ENCODE measurements at regions not wholly inside any gene's neighbourhood (a gene's known extent, or its start where the extent isn't known, plus 50 kb on each side); places are given as distances from the start of the nearest gene placed in this dataset.
"Not testable (repeated sequence)": the region's sequence is repeated elsewhere in the genome, so short reads cannot be mapped to it uniquely, and the experiment has no call there.

DNA sequence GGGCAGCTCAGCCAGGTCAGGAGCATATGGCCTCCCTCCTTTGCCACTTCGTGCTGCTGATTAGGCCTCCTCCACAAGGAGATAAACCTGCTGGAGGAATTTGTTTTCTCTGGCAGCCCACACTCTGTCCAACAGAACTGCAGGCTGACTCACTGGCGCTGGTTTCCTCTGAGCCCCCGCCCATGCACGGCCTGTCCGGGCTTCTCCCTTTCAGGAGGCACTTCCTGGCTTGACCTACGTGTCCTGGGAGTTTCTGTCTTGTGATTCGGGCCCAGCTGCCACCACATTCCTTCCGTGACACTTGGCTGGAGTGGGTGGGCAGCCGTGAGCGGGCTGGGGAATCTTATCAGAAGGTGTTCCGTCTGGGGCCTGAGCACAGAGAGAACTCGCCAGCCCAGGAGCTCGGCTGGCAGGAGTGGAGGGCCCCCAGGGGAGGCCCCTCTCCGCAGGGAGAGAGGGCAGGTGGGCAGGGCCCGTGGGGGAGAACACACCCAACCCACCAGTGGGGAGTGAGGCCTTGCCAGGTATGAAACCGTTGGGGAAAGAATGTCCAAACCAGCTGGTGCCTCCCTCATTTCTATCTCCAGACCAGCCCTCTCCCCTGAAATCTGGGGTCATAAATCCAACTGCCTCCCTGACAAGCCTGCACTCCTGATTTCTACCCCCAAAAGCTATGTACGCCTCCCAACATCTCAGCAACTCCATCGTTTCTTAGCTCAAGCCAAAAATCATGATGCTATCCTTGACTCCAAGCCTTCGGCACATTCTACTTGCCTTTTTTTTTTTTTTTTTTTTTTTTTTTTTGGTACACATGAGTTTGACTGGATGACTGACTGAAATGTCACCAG is 110.6 kb upstream of the MEF2A start:
- no peak for DNase-seq (ENCODE audit: insufficient read length, low spot score)

DNA sequence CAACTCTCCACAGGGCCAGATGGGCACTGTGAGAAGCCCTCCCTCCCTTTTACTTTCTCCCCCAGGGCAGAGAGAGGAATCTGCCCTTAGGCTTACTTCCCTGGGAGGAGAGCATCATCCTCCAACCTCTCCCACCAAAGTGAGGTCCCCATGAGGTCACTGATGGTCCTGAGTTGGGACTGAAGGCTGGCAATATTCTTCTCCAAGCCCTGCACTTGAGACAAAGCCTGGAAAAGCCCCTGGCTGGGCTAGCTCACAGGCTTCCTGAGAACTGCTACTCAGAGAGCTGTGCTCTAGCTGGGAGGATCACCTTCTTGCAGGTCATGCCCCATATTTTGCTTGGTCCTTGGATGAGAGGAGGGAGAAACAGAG is 110.0 kb upstream of the MEF2A start:
- DNase-seq (ENCODE audit: insufficient read length, low spot score) = no peak
- FAIRE-seq = no peak

More for the DNA sequence above, 110.6 kb upstream of the MEF2A start:
- FAIRE-seq = no peak

DNA sequence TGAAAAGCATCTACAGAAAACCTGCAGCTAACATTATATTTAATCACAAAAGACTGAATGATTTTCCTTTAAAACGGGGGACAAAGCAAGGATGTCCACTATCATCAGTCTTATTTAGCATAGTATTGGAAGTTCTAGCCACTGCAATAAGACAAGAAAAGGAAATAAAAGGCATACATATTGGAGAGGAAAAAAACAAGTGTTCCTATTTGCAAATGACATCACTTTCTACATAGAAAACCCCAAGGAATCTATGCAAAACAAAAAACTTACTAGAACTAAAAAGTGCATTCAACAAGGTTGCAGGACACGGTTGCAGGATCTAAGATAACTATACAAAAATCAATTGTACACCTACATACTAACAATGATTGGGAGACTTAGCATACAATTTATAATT is 101.6 kb upstream of the MEF2A start:
- DNase-seq (ENCODE audit: insufficient read length, low spot score) (no peak), FAIRE-seq (no peak)

DNA sequence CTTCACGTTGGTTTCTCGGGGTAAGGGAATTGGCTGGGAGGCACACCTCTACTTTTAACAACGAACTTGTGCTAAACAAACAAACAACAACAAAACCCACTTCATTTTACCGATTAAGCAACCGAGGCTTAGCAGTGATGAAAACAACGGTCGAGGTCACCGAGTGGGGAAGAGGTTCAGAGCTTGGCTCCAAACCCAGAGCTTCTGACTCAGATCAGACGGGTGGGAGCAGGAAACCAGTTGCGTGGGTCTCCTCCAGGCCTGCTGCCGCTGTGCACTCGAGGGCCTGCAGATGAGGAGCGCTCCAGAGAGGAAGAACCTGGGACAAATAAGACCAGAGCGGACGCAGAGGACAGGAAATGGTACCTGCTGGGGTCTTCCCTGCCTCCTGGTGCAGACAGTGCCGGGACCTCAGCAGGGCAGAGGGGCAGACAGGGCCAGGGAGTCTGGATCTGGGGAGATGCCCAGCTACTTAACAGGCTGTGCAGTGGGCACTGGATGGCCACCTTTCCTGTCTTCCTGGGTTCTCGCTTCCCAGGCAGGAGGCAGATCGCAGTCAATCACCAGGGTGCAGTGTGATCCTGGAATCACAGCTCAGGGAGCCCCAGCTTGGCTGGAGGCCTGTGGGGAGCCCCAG is 99.0 kb upstream of the MEF2A start:
- DNase-seq (ENCODE audit: insufficient read length, low spot score) = no peak
- no peak for FAIRE-seq

DNA sequence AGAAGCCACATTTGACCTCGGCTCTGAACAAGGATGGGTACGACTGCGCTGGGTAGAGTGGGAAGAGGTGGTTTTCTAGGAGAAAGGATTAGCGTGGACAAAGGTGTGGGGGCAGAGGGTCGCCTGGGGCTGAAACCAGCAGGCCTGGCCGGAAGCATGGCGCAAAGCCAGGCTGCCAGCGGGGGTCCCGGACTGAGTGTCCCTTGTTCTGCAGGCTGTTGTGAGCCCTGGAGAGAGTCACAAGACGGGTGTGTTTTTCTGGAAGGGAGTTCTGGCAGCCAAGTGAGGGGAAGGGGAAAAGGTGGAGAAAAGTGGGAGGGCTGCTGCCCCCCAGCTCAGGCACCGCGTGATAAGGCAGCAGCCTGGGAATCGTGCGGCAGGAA is 98.5 kb upstream of the MEF2A start:
- no peak for FAIRE-seq

DNA sequence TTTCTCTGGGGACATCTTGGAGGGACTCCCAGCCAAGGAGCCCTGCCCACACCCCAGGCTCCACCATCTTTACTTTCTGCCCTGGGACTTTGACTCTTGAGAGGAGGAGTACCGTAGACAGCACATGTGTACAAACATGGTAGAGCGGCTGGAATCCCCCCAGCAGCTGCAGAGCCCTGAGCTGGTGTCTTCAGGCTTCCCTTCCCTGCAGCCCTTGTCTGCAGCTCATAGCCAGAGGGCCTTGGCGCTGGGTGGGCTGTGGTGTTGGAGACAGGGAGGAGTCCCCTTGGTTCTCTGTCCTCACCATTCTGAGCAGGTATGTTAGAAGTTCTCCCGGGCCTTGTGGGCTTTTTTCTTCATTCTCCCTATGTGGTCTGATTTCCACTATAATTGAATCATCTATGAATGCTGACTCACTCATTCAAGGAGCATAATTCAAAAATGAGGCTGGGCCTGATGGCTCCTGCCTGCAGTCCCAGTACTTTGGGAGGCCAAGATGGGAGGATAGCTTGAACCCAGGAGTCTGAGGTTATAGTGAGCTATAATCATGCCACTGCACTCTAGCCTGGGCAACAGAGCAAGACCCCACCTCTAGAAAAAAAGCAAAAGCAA is 97.8 kb upstream of the MEF2A start:
- FAIRE-seq (no peak), DNase-seq (ENCODE audit: insufficient read length, low spot score) (no peak)

More for the DNA sequence above, 98.5 kb upstream of the MEF2A start:
- DNase-seq (ENCODE audit: insufficient read length, low spot score) = no peak

DNA sequence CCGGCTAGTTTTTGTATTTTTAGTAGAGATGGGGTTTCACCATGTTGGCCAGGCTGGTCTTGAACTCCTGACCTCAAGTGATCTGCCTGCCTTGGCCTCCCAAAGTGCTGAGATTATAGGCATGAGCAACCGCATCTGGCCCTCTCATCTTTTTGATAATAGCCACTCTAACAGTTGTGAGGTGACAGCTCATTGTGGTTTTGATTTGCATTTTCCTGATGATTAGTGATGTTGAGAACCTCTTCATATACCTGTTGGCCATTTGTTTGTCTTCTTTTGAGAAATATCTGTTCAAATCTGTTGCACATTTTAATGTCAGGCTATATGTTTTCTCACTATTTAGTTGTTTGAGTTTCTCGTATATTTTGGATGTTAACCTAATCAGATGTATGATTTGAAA is 95.6 kb upstream of the MEF2A start:
- FAIRE-seq = peak; percentile 35
- not testable (repeated sequence) for DNase-seq (ENCODE audit: insufficient read length, low spot score)

DNA sequence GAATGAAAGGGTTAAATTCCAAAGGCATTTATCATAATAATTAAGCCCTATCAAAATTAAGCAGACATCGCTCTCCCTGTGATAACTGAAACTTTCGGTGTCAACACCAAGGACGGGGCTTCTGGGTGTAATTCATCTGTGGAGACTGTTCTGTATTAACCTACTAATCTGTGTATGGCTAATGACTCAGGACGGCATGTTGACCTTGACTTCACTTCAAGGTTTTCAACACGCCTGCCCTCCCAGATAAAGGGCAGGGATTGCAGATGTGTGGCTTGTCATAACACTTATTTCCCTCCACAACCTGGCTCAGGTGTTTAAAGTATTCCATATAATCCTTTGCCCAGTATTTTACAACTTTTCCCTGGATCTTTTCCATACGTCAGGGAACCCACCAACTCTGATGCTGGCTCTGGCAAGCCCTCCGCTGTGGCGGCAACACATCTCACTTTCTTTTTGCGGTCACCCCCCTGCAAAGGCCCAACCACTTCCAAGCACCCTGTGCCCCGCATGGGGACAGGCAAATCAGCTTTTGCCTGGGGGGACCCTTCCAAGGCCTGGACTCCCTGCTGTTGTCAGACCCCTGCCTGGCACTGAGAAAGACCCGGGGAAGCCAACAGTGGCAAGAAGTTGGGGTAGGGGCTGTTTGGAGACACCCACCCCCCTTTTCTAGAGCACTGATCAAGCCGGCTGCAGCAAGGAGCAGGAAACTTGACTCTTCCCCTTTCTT is 93.2 kb upstream of the MEF2A start:
- DNase-seq (ENCODE audit: insufficient read length, low spot score) (no peak), FAIRE-seq (no peak)

DNA sequence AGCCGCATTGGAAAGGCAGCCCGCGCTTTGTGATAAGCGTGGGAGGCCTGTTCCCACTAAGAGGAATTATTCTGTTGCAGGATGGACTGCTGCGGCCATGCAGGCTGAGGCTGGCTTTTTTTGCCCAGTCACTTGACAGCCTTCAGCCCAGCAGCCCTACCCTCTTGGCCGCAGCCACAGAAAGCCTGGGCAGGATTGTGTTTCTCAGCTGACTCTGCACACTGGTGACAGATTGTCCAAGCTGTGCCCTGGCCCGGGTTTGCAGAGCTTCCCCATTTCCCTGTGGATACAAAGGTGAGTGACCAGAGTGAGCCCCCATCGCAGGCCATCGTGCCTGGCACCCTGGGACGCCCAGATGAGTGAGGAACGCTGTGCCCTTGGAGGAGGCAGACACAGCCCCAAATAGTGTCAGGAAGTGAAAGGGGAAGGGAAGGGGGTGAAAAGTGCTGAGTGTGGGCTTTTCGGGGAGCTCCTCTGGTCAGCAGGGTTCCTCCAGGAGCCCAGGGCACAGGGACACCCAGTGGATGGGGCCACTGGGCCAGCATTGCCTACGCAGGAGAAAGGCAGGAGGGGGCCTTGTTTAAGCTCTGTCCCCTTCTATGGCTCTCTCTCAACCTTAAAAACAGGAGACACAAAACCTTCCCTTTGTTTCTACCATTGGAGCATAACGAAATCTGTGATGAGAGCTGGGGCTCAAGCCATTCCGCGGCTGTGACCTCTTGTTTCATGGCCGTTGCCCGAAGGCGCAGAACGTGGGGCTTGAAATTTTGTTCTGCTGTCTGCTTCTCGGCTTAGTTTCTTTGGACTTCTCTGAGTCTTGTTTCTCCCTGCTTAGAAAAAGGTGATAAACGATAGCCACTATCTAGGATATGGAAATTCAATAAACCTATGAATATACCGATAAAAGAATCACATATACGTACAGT is 91.5 kb upstream of the MEF2A start:
- DNase-seq (ENCODE audit: insufficient read length, low spot score) (no peak), FAIRE-seq (no peak)

DNA sequence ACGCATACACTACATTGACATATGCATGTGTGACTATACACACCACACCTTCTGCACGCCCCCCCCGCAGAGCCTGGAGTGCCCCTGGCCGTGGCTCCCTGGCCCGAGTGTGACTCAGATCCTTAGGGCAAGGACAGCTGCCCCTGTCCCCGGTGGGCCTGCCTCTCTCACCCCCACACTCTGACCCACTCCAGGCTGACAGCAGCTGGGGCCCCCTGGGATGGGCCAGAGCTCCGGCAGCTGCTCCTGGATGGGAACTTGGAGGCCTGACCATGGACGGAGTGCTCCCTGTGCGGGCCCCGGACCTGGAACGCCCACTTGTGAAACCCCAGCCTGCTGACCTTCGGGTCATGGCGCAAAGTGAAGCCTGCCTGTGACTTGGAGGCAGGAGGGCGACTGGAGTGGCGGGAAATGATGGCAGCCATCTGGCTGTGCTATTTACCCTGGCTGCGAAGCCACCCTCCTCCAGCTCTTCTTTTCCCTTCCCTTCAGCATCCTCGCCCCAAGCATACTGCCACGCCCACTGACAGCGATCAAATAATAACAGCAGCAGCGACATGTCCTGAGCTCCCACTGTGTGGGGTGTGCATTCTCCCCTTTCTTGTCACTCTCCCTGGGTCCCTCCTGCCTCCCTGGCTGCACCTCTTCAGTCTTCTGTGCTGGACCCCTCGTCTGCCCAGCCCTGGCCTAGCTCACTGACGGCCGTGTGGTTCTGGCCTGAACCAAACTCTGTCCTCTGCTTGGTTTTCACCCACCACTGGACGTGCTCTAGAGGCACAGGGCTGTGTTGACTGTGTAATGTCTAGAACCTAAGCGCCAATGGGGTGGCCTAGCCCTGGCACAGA is 90.7 kb upstream of the MEF2A start:
- DNase-seq (ENCODE audit: insufficient read length, low spot score) (no peak), FAIRE-seq (no peak)

DNA sequence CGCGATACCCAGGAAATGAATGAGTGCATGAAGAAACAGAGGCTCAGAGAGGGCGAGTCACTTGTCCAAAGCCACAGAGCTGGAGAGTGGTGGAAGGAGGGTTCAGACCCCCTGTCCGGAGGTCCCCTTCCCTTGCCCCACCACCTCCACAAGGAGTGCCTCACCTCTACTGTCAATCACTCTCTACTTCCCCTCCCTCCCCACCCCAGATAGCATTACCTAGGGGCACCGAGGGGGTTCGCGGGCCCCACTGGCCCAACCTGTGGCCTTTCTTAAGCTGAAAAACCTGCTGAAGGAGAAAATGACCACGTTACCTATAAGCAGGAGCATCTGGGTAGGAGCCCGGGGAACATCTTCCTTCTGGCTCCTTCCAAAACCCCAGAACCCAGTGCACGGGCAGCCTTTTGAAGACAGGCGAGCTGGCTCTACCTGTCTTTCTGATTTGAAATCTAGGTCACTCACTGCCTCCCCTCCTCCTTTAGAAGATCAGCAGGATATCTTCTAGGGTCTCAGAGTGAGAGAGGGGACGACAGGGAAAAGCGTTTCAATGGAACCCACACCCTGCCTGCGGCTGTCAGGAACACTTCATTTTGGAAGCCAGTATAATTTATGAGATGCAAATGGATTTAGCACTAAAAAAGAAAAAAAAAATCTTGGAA is 89.9 kb upstream of the MEF2A start:
- DNase-seq (ENCODE audit: insufficient read length, low spot score) (no peak), FAIRE-seq (no peak)

DNA sequence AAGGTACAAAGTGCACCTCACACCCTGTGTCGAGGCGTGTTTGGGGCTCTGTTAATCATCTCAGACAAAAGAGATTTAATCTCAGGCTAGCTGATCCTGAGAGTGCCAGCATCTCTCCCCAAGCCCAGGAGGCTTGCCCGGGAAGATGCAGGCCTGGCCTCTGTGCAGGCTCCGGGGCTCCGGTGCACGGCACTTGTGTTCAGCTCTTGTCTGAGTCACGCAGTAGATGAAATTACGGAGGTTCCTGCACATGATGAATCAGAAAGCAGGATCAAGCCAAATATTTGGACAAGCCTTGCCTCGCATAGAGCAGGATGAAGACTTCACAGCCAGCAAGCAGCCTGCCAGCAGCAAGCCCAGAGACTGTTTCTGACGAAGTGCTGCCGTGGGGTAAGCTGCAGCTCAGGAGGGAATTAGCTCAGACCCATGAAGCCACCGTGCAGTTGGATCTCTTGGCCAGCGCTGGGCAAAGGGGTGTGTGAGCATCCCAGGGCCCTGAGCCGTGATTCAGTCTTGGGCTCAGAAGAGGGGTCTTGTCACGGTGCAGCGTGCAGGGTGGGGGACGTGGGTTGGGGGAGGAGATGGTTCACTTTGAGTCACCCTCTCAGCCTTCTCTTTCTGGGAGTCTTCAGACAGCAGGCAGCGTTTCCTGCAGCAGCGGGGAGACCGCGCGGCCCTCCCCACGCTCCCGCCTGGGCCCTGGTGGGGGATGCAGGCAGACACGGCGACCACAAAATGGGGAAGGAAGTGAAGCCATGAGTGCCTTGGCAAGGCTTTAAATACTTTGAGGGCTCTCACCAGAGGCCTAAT is 89.2 kb upstream of the MEF2A start:
- peak; percentile 50 for DNase-seq (ENCODE audit: insufficient read length, low spot score)
- FAIRE-seq = peak; percentile 61

DNA sequence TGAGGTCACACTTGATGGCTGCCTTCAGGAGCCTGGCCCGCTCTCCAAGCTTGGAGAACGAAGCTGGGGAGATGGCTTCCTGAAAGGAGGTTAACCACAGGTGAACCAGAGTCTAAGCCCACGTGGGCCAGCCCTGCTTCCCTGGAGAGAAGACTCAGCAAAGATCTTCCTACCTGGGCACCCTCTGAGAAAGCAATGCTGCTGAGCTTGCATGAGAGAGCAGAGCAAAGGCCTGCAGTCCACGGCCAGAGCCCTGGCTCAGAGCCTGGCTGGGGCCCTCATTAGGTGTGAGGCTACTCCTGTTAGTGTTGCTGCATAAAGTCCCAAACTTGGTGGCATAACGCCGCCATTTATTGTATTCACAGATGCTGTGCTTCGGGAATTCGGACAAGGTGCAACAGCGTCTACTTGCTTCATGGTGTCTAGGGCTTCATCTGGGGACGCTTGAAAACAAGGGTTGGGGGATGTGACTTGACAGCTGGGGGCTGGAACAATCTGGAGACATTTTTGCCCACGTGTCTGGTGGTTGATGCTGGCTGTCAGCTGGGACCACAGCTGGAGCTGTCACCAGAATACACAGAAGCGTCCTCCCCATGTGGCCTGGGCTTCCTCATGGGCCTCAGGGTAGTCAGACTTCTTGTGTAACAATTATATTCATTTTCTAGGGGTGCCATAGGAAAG is 87.9 kb upstream of the MEF2A start:
- FAIRE-seq (no peak), DNase-seq (ENCODE audit: insufficient read length, low spot score) (no peak)

DNA sequence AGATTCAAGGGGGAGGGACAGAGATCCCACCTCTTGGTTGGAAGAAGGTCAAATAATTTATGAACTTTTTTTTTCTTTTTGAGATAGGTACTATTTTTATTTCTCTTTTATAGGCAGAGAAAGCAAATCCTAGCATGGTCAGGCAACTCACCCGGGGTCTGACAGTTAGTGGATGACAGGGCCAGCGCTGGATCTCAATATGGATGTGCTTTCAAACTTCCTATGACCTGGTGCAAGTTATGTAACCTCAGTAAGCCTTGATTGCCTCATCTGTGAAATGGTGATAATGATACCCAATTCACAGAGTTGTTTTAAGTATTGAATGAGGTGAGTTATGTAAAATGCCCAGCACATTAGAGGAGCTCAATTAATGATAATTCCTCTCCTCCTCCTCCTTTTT is 86.8 kb upstream of the MEF2A start:
- DNase-seq (ENCODE audit: insufficient read length, low spot score) (no peak), FAIRE-seq (no peak)

DNA sequence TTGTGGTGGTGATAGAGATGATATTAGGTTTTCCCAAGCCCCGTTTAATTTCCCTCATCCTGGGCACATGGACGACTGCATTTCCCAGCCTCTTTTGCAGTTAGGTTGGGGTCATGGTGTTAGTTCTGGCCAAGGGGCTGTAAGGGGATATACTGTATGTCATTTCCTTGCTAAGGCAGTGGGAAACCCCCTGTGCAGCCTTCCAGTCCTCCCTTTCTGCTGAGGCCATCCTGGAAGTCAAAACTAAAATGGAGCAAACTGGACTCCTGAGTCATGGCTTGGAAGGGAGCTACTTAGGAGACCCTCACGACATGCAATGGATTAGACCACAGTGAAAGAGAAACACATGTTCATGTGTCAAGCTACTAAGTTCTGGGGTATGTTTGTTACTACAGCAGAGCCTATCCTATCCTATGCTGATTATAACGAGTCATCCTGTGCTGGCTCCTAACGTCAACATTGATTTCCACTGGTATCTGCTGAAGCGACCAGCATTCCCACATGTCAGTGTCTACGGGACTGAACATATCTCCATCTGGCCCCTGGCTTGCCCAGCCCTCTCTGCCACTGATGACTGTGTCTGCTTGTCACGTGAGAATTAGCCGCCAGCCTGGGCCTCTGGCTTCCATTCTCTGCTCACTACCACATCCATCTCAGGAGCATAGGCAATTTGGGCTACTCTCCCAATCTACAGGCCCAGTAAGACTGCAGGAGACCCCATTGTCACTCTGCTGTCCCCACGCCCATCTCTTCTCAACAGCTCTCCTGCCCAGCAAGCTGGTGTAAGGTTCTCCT is 85.6 kb upstream of the MEF2A start:
- no peak for DNase-seq (ENCODE audit: insufficient read length, low spot score)
- FAIRE-seq = no peak

DNA sequence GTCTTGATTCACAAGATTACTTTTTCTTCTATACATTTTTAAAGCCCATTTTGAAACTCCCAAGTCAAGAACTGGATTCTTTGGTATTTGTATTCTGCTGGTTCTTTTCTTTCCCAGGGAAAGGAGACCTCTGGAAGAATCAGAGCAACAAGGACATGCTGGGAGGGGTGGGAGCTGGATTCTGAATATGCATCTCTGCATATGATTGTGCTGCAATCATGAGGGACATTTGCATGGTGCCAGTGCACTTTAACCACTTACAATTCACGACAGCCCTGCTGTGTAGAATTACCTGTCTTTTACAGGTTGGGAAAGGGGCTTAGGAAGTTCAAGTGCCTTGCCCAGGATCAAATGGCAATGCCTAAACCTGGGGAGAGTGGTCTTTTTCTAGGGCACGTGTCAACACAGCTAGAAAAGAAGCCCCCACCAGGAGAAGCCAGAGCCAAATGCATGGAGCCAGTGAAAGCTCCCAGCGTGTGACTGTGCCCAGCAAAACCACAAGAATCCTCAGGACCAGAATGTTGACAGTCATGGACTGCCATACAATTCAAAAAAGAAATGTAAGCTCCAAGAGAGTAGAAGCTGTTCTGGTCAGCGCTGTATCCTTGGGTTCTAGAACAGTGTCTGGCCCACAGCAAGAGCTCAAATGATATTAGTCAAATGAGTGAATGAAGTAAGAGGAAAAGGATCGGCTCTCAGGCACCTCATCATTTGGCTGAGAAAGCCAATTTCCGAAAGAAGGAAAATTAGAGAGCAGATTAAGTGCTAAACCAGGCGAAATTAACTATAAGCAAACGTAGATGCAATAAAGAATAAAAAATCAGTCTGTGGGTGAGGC is 84.5 kb upstream of the MEF2A start:
- FAIRE-seq = no peak
- no peak for DNase-seq (ENCODE audit: insufficient read length, low spot score)

All from GM19239 (cell line).